AG04450 (cell line): ENCODE measurements at regions not wholly inside any gene's neighbourhood (a gene's known extent, or its start where the extent isn't known, plus 50 kb on each side); places are given as distances from the start of the nearest gene placed in this dataset.

Source experiments
- CTCF ChIA-PET: fragments of 300-600, 350-600 bp; formaldehyde crosslinking; extraction: SDS; loops from one replicate; lab custom pipeline; 2022; ENCODE audit warnings: antibody characterized with exemption, inconsistent platforms; lab: Charles Lee
- POLR2A ChIA-PET: fragments of 350-600 bp; formaldehyde crosslinking; extraction: SDS; loops from one replicate; lab custom pipeline; 2021; ENCODE audit warnings: antibody characterized with exemption, inconsistent platforms; lab: Yijun Ruan, JAX
- DNase-seq: peaks from one replicate; pipeline ENCODE4 v3.0.0-alpha.2; 2011; ENCODE audit warnings: low read depth, low spot score
- H3K27ac ChIP-seq: one replicate; pipeline ENCODE4 v1.5.1; 2012; ENCODE audit warnings: low read depth, low read length, control low read depth
- H3K27me3 ChIP-seq: one replicate; pipeline ENCODE4 v1.6.0; 2012; ENCODE audit warnings: low read length; ENCODE audit not compliant: control insufficient read depth, insufficient read depth
- H3K4me3 ChIP-seq: 2 replicates; pipeline ENCODE4 v1.5.1; 2011; ENCODE audit warnings: mild to moderate bottlenecking, low read depth, low read length, control low read depth
- H3K9me3 ChIP-seq: 2 replicates; pipeline ENCODE4 v1.5.1; 2012; ENCODE audit warnings: low read length; ENCODE audit not compliant: control insufficient read depth, insufficient read depth
- TF ChIP-seq, protein P1 (sequence below): IDR thresholded peaks from 2 replicates; pipeline ENCODE4 v1.5.1; 2011; ENCODE audit warnings: low read depth, low read length, control low read depth, inconsistent platforms

DNA sequence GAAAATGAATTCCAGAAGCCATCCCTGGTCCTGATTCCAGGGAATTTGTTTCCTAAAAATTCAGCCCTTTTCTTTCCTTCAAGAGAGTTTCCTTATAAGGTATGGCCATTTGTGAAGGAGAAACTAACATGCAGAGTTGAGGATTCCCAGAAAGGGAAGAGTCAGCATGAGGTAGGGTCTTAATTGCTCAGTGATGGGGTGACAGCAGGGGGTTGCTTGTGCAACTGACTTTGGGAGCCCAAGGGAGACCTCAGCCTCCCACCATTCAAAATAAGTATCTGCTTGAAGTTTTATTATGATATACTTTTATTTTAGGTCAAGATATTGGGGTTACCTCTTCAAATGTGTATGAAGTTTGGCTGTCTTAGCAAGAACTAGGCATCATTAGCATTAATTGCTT is 74.9 kb upstream of the CELF4 start:
- no peak for DNase-seq
- Histone ChIP-seq H3K4me3 (no peak overlapping the region), H3K9me3 (peaks cover 34% of the 10 kb centered on the region; the same call in 1 of the 2 replicates), H3K27ac (no peak overlapping the region), H3K27me3 (no peaks in the 10 kb centered on the region)
- ChIA-PET CTCF (no interaction called here), POLR2A (no interaction called here)
- TF ChIP-seq, protein P1, sequence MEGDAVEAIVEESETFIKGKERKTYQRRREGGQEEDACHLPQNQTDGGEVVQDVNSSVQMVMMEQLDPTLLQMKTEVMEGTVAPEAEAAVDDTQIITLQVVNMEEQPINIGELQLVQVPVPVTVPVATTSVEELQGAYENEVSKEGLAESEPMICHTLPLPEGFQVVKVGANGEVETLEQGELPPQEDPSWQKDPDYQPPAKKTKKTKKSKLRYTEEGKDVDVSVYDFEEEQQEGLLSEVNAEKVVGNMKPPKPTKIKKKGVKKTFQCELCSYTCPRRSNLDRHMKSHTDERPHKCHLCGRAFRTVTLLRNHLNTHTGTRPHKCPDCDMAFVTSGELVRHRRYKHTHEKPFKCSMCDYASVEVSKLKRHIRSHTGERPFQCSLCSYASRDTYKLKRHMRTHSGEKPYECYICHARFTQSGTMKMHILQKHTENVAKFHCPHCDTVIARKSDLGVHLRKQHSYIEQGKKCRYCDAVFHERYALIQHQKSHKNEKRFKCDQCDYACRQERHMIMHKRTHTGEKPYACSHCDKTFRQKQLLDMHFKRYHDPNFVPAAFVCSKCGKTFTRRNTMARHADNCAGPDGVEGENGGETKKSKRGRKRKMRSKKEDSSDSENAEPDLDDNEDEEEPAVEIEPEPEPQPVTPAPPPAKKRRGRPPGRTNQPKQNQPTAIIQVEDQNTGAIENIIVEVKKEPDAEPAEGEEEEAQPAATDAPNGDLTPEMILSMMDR = no peak

DNA sequence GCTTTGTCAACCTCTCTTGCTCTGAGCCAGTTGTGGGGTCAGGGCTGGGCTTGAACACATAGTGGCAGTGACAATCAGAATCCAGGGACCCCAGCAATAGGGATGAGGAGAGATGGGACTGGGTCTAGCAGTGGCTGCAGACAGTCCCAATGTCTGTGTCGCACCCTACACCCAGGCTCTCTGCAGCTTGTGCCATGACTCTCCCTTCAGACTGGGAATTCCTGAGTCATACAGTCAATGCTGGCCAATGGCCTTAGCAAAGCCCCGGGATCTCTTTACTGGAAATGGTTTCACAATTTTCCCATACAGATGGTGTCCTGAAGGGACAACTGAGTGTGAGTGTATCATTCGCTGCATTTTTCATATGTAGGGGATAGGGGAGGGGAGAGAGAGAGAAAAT is 74.2 kb upstream of the CELF4 start:
- no peaks in the 10 kb centered on the region for H3K27me3 ChIP-seq
- H3K4me3 ChIP-seq = no peak overlapping the region
- POLR2A ChIA-PET = no interaction called here
- TF ChIP-seq, protein P1 = no peak
- no peak for DNase-seq
- H3K27ac ChIP-seq = no peak overlapping the region
- CTCF ChIA-PET = no interaction called here
- peaks cover 34% of the 10 kb centered on the region; the same call in 1 of the 2 replicates for H3K9me3 ChIP-seq

DNA sequence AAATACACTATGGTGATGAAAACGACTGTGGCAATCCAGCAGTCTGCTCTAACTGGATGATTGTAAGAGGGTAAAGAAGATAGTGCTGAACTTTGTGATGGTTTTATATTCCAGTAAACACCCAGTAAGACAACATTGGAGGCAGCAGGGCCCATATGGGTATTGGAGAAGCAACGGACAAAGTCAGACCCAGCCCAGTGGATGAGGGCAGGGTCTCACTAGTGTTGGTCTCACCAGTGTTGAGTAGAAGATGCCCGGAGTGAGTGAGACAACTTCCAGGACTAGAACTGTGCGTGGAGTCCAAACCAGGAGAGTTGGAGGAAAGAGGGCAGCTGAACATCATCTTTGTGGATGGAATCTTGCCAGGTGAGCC is 71.9 kb upstream of the CELF4 start:
- POLR2A ChIA-PET = no interaction called here
- DNase-seq = no peak
- Histone ChIP-seq H3K27ac (no peak overlapping the region), H3K4me3 (no peak overlapping the region), H3K27me3 (no peaks in the 10 kb centered on the region), H3K9me3 (peaks cover 36% of the 10 kb centered on the region; the same call in 1 of the 2 replicates)
- CTCF ChIA-PET = no interaction called here
- TF ChIP-seq, protein P1 = no peak

DNA sequence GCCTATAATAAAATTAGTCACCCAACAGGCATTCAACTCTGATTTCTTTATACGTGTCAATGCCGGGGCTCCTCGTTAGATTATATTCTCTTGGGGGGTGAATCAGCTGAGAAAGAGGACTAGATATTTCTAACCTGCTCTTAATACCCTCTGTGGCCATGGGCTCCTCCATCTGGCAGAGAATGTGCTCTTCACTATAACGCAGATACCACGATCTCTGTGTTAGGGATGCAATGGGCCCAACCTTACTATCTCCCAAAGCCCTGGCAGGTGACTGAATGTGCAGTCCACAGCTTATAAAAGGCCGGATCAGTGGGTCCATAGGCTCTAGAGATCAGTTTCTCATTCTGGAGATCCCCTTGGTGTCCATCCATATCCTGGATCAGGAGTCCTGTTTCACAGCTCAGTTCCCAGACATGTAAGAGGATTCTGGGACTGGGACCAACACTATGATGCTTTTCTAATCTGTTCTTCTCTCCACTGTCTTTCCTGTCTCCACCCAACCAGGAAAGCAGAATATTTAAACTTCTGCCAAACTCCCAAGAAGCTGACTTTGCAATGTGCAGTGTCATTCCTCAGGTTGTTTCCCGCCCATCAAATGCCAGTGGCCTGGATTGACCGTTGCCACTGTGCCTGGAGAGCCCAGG is 71.4 kb upstream of the CELF4 start:
- TF ChIP-seq, protein P1 = no peak
- DNase-seq = no peak
- ChIA-PET CTCF (no interaction called here), POLR2A (no interaction called here)
- Histone ChIP-seq H3K27me3 (no peaks in the 10 kb centered on the region), H3K4me3 (no peak overlapping the region), H3K27ac (no peak overlapping the region), H3K9me3 (peaks cover 39% of the 10 kb centered on the region; the same call in 1 of the 2 replicates)

DNA sequence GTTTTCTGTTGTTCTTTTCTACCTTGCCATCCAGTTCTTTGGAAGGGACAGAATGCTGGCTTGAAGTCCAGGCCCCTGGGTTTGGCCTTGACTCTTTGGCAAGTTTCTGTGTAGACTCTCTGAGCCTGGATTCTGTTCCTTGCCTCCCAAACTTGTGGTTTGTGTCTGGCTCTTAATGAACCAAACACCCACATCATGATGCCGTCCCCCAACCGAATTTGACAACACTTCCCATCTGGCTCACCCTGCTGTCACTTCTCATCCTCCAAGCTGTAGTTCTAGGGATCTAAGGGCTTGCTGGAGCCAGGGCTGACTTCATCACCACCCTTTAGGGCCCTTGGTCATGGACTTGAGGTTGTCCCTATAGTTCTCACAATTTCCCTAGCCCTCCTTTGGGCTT is 68.9 kb upstream of the CELF4 start:
- Histone ChIP-seq H3K27me3 (no peaks in the 10 kb centered on the region), H3K4me3 (no peak overlapping the region), H3K9me3 (peaks cover 28% of the 10 kb centered on the region), H3K27ac (no peak overlapping the region)
- CTCF ChIA-PET = no interaction called here
- DNase-seq = no peak
- POLR2A ChIA-PET = no interaction called here
- TF ChIP-seq, protein P1 = no peak
